Stimulated activated naive CD8-positive, alpha-beta T cell treated with anti-CD3 and anti-CD28 coated beads, Interleukin-15, Interleukin-2, amounts not matched to agents 100 ng/mL and 50 ng/mL, for 24 hours (primary cell): ENCODE measurements at regions not wholly inside any gene's neighbourhood (a gene's known extent, or its start where the extent isn't known, plus 50 kb on each side); places are given as distances from the start of the nearest gene placed in this dataset.

Experiments used
- H3K27ac Mint-ChIP-seq: one replicate; pipeline ENCODE4 v1.8.0; 2021; ENCODE audit warnings: mild to moderate bottlenecking, mixed read lengths
- H3K27me3 Mint-ChIP-seq: one replicate; pipeline ENCODE4 v1.8.0; 2021; ENCODE audit warnings: mixed read lengths
- H3K36me3 Mint-ChIP-seq: one replicate; pipeline ENCODE4 v1.8.0; 2021; ENCODE audit warnings: low read depth, mixed read lengths
- H3K4me1 Mint-ChIP-seq: one replicate; pipeline ENCODE4 v1.8.0; 2021; ENCODE audit warnings: low read depth, mixed read lengths
- H3K4me3 Mint-ChIP-seq: one replicate; pipeline ENCODE4 v1.8.0; 2021; ENCODE audit warnings: mild to moderate bottlenecking, mixed read lengths
- H3K9me3 Mint-ChIP-seq: one replicate; pipeline ENCODE4 v1.8.0; 2021; ENCODE audit warnings: mixed read lengths

DNA sequence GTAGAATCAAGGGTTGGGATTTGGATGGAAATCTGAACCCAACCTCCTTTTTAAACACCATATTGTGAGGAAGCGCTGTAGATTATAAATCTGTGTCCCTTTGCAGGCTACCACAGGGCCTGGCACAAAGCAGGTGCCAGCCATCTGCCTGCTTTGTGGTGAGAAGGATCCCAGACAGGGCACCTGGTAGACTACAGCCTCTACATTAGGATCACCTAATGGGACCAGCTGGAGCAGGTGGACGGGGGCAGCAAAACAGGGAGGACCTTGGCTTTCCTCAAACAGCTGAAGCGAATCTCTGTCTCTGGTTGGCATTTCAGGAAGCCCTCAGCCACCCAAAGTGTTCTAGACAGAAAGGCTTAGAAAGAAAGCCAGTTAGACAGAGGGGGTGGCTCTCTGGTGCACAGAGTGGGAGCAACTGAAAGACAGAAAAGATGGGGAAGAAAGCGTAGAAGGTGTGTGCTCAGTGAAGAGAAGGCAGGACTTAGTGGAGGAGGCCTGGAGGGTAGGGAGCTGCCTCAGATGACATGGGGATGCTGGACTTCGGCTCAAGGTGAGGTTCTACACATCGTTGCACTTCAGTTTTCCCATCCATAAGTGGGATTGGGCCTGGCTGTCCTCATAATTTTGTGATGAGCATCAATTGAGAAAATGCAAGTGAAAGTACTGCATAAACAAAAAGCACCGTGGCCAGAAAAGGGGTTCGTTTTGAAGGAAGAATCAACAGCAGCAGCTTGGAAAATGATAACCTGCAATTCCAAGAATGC, 350.8 kb downstream of the CYRIA start:
- Mint-ChIP-seq H3K9me3 (no peaks in the 10 kb centered on the region), H3K4me1 (no peaks in the 10 kb centered on the region), H3K27ac (no peak overlapping the region), H3K27me3 (no peaks in the 10 kb centered on the region), H3K4me3 (no peak overlapping the region), H3K36me3 (no peaks in the 10 kb centered on the region)

DNA sequence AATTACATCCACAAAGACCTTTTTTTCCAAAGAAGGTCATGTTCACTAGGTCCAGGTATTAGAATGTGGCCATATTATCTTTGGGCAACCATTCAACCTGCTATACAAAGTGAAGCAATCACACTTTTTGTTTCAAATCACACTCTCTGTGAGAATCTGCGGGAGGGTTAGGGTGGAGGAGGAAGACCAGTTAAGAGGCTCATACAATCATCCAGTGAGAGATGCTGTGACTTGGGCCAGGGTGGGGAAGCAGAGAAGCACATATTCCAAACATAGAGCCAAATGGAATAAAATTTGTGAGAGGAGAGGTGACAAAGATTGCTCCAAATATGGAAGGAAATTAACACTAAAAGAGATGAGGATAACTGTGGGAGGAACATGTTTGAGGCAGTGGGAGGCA, 351.6 kb downstream of the CYRIA start:
- Mint-ChIP-seq H3K9me3 (no peaks in the 10 kb centered on the region), H3K4me1 (no peaks in the 10 kb centered on the region), H3K36me3 (no peaks in the 10 kb centered on the region), H3K27ac (no peak overlapping the region), H3K4me3 (no peak overlapping the region), H3K27me3 (no peaks in the 10 kb centered on the region)

DNA sequence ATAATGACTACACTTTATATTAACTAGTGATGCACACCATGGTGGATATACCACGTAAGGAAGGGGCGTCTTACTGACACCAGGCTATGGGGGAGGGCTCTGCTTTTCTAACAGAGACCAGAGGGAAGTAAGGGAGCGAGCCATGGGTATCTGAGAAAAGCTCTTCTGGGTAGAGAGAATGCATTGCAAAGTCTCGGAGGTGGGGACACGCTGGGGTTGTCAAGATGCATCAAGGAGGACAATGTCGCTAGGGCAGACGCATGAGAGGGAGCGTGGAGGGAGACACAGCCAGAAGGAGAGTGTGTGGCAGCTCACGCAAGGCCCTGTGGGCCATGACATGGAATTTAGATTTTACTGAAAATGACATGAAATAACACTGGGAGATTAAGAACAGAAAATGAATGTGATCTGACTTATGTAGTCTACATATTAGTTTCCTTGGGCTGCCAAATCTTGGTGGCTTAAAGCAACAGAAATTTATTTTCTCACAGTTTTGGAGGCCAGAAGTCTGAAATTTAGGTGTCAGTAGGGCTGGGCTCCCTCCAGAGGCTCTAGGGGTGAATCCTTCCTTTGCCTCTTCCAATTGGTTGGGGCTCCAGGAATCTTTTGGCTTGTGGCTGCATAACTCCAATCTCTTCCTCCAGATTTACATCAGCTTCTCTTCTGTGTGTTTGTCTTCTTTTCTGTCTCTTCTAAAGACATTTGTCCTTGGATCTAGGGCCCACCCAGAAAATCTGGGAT, 352.2 kb downstream of the CYRIA start:
- Mint-ChIP-seq H3K27me3 (no peaks in the 10 kb centered on the region), H3K4me3 (no peak overlapping the region), H3K9me3 (no peaks in the 10 kb centered on the region), H3K27ac (no peak overlapping the region), H3K4me1 (no peaks in the 10 kb centered on the region), H3K36me3 (no peaks in the 10 kb centered on the region)

DNA sequence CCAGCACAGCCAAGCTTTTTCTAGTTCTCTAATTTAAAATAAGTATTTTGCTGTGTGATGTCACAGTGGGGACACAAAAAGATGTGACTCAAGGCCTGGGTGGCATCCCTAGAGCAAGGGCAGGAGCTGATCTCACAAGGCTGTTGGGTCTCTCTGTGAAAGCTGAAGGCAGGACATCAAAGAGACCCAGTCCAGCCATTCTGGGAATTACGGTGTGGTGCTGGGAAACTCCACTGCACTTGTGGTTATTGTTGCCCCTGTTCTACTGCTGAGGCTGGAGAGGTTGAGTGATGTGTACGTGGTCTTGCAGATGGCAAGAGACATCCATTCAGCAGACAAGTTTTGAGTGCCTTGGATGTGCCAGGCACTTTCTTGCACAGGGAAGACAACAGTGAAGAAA, 352.9 kb downstream of the CYRIA start:
- H3K27me3 Mint-ChIP-seq = no peaks in the 10 kb centered on the region
- no peak overlapping the region for H3K27ac Mint-ChIP-seq
- H3K4me3 Mint-ChIP-seq = no peak overlapping the region
- no peaks in the 10 kb centered on the region for H3K9me3 Mint-ChIP-seq
- no peaks in the 10 kb centered on the region for H3K4me1 Mint-ChIP-seq
- H3K36me3 Mint-ChIP-seq = no peaks in the 10 kb centered on the region

DNA sequence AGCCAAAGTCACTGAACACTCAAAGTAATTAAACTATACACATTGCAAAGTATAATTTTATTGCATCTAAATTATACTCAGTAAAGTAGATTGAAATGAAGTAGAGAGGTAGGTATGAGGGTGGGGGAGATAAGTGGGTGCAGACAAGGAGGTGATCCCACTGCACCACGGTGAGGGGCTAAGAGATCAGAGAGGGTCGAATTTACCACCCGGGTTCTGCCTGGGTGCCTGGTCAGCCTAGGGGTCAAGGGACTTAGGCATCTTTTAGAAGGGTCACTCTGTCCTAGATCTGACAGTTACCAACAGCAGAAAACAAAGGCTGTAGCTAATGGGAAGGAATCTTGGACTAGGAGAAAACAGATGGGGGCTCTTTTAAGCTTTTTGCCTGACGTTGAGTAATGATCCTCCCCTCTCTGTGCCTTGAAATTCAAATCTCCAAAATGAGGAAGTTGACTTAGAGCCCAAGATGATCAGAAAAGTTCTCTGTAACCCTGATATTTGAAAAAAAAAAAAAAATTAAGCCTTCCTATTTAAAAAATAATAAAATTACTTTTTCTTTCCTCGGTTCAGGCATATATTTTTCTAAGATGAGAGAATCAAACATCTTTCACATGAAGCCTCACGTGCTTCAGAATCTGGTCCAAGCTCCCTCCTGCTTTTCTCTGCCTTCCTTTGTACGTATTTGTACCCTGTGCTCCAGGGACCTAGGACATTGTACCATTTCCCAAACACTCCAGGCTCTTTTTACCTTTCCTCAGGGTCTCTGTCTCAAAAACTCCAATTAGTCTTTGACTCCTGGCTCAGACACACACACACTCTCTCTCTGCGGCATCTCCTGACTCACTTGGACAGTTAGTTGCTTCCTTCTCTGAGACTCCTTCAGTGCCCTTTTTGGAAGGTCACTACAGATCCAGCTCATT, 353.9 kb downstream of the CYRIA start:
- Mint-ChIP-seq H3K4me1 (no peaks in the 10 kb centered on the region), H3K27me3 (no peaks in the 10 kb centered on the region), H3K4me3 (no peak overlapping the region)

DNA sequence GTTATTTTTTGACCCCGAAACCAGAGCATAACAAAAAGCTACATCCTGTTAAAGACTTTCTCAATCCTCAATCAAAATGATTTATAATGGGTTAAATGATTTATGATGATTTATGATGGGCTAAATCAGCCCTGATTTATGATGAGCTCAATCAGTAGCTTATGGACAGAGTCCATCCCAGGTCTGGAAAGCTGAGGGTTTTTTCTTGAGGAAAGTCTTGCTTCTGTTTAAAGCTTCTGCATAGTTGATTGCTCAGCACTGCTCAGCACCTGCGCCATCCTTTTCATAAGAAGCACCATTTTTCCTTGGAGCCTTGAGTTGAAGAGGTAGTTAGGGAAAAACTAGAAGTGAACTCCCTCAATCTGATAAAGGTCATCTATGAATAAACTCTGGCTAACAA, 356.8 kb downstream of the CYRIA start:
- H3K9me3 Mint-ChIP-seq = no peaks in the 10 kb centered on the region
- no peak overlapping the region for H3K27ac Mint-ChIP-seq
- no peaks in the 10 kb centered on the region for H3K36me3 Mint-ChIP-seq
- H3K4me1 Mint-ChIP-seq = no peaks in the 10 kb centered on the region
- H3K27me3 Mint-ChIP-seq = peaks cover 10% of the 10 kb centered on the region
- no peak overlapping the region for H3K4me3 Mint-ChIP-seq

More for the DNA sequence above, 353.9 kb downstream of the CYRIA start:
- Mint-ChIP-seq H3K9me3 (no peaks in the 10 kb centered on the region), H3K27ac (no peak overlapping the region), H3K36me3 (no peaks in the 10 kb centered on the region)

DNA sequence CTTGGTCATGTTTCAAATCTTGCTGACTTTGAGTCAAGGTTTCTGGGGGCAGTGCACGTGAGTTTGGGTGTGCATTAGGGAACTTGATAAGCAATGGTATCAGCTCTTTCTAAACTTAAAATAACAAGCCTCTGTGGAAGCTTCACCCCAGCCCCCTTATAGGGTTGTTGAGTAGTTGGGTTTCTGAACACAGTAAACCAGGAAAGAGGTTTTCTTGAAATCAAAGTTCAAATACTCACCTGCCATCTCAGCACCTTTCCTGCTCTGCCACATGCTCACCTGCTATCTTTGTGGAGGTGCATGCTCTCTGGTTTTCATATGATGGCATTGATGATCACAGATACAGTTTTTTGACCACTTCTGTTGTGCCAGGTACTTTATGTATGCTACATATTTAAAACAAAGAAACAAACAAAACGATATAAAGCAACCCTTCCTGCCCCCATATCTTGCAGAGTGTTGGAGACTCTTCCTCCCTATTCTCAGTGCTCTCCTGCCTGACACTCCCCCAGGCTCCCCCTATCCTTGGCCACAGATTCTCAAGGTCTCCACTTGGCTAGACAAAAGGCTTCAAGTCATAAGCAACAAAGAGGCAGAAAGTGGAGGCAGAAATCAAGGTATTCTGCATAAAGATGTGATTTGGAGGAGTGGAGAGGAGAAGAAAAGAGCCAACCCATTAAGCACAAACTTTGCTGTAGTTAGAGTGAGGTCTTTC, 360.6 kb downstream of the CYRIA start:
- no peak overlapping the region for H3K4me3 Mint-ChIP-seq
- H3K27me3 Mint-ChIP-seq = peaks cover 38% of the 10 kb centered on the region
- no peaks in the 10 kb centered on the region for H3K36me3 Mint-ChIP-seq
- peaks cover 8% of the 10 kb centered on the region for H3K4me1 Mint-ChIP-seq
- H3K9me3 Mint-ChIP-seq = no peaks in the 10 kb centered on the region
- no peak overlapping the region for H3K27ac Mint-ChIP-seq

DNA sequence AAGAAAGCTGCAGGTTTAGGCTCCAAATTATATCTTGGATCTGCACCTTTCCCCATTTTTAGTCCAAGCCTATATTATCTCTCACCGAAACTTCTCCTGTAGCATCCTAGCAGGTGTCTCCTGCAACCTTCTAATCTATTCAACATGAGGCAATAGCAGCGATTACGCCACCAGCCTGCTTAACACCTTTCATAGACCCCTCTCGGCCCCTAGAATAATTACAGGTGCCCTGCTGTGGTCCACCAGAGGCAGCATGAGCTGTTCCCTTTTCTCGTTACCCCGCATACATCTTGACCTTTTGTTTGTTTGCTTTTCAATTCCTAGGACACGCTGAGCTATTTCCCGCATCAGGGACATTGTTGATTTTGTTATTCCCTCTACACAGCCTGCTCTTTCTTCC, 361.9 kb downstream of the CYRIA start:
- no peaks in the 10 kb centered on the region for H3K9me3 Mint-ChIP-seq
- H3K27ac Mint-ChIP-seq = no peak overlapping the region
- no peaks in the 10 kb centered on the region for H3K36me3 Mint-ChIP-seq
- H3K4me1 Mint-ChIP-seq = peaks cover 8% of the 10 kb centered on the region
- H3K27me3 Mint-ChIP-seq = peaks cover 38% of the 10 kb centered on the region
- H3K4me3 Mint-ChIP-seq = no peak overlapping the region

DNA sequence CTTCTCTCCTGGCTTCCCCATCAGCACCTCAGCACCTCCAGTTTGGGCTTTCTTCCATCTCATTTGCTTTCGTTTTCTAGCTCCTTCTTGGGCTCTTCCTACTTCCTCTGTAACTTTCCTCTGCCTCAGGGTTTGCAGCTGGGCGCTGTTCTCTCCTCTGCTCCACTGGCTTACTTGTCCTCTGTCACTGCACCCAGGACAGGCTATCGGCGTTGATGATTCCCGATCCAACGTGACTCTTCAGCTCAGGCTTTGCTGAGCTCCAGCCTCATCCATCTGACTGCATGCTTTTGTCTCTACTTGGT, 362.4 kb downstream of the CYRIA start:
- H3K27ac Mint-ChIP-seq = peak overlapping the region; percentile 63
- H3K9me3 Mint-ChIP-seq = no peaks in the 10 kb centered on the region
- peaks cover 8% of the 10 kb centered on the region for H3K4me1 Mint-ChIP-seq
- no peaks in the 10 kb centered on the region for H3K36me3 Mint-ChIP-seq
- H3K27me3 Mint-ChIP-seq = peaks cover 38% of the 10 kb centered on the region
- peak overlapping the region; percentile 52 for H3K4me3 Mint-ChIP-seq

- Mint-ChIP-seq H3K9me3 (no peaks in the 10 kb centered on the region), H3K36me3 (no peaks in the 10 kb centered on the region), H3K27ac (no peak overlapping the region), H3K4me1 (peaks cover 8% of the 10 kb centered on the region), H3K27me3 (peaks cover 38% of the 10 kb centered on the region), H3K4me3 (peak overlapping the region; percentile 52)
These were observed 362.3 kb downstream of the MYCN start for GRCh38 chr2:16302431-16303272.

DNA sequence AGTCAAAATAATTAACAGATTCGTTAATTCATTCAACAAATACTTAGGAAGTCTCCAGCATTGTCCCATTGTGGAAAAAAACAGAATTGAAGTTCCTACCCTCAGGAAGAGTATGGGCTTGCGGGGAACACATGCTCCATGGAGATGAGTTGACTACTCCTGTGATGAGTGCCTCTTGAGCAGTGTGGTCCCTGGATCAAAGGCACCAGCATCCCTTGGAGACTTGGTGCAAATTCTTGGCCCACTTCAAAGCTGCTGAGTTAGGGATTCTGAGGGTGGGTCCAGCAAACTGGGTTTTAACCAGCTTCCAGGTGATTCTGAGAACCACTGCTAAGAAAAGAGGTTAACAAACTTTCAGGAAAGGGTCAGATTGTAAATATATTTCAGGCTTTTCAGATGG, 361.6 kb downstream of the MYCN start:
- Mint-ChIP-seq H3K36me3 (no peaks in the 10 kb centered on the region), H3K4me3 (no peak overlapping the region), H3K9me3 (no peaks in the 10 kb centered on the region), H3K27ac (no peak overlapping the region), H3K27me3 (peaks cover 38% of the 10 kb centered on the region), H3K4me1 (peaks cover 8% of the 10 kb centered on the region)

DNA sequence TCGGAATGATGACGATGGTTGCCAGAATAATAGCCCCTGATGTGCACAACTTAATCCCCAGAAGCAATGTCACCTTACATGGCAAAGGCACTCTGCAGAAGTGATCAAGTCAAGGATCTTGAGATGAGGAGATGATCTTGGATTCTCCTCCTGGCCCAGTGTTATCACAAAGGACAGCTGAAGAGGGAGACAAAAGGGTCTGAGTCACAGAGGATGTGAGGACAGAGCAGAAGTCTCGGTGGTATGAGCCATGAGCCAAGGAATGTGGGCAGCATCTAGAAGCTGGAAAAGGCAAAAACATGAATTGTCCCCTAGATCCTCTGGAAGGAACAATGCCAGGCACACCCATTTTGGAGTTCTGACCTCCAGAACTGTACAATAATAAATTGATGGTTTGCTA, 358.5 kb downstream of the MYCN start:
- H3K4me3 Mint-ChIP-seq = no peak overlapping the region
- no peak overlapping the region for H3K27ac Mint-ChIP-seq
- H3K4me1 Mint-ChIP-seq = peaks cover 8% of the 10 kb centered on the region
- no peaks in the 10 kb centered on the region for H3K36me3 Mint-ChIP-seq
- peaks cover 29% of the 10 kb centered on the region for H3K27me3 Mint-ChIP-seq
- H3K9me3 Mint-ChIP-seq = no peaks in the 10 kb centered on the region

- H3K36me3 Mint-ChIP-seq = no peaks in the 10 kb centered on the region
- H3K27me3 Mint-ChIP-seq = peaks cover 11% of the 10 kb centered on the region
- no peak overlapping the region for H3K27ac Mint-ChIP-seq
- H3K9me3 Mint-ChIP-seq = no peaks in the 10 kb centered on the region
- no peaks in the 10 kb centered on the region for H3K4me1 Mint-ChIP-seq
- no peak overlapping the region for H3K4me3 Mint-ChIP-seq
These were observed 356.2 kb downstream of the MYCN start for GRCh38 chr2:16296331-16297250.
